NCI-H460 (cell line): ENCODE measurements at regions not wholly inside any gene's neighbourhood (a gene's known extent, or its start where the extent isn't known, plus 50 kb on each side); places are given as distances from the start of the nearest gene placed in this dataset.
"Not testable (repeated sequence)": the region's sequence is repeated elsewhere in the genome, so short reads cannot be mapped to it uniquely, and the experiment has no call there.

Experiments
- DNase-seq: peaks from one replicate; pipeline ENCODE4 v3.0.0-alpha.2; 2016; ENCODE audit warnings: low read depth; ENCODE audit errors: extremely low read depth
- small RNA-seq, 2 experiments: library from RNA; depleted of rRNA; stranded (forward); fragments of <200 nt; gene quantifications; one replicate each; pipeline ENCODE3, GENCODE V24; 2014

- no peak for DNase-seq
These were observed 80.4 kb downstream of the PMAIP1 start for GRCh38 chr18:59980188-59980637.

- no peak for DNase-seq
These were observed 72.2 kb downstream of the PMAIP1 start for GRCh38 chr18:59971871-59972428.

GRCh38 chr18:59971144-59971543 lies 71.3 kb downstream of the PMAIP1 start:
- not testable (repeated sequence) for DNase-seq

- not testable (repeated sequence) for DNase-seq
These were observed 69.8 kb downstream of the PMAIP1 start for GRCh38 chr18:59969477-59970028.

- no peak for DNase-seq
These were observed 68.8 kb downstream of the PMAIP1 start for GRCh38 chr18:59968583-59968982.

- no peak for DNase-seq
These were observed 68.1 kb downstream of the PMAIP1 start for GRCh38 chr18:59967878-59968277.

GRCh38 chr18:59966913-59967312 lies 67.1 kb downstream of the PMAIP1 start:
- no peak for DNase-seq

GRCh38 chr18:59963229-59963628 lies 63.4 kb downstream of the PMAIP1 start:
- DNase-seq, result no peak

- DNase-seq, result no peak
These were observed 61.3 kb downstream of the PMAIP1 start for GRCh38 chr18:59961070-59961469.

- no peak for DNase-seq
These were observed 60.5 kb downstream of the PMAIP1 start for GRCh38 chr18:59960272-59960671.

GRCh38 chr18:59959606-59960005 lies 59.8 kb downstream of the PMAIP1 start:
- no peak for DNase-seq

- DNase-seq, result no peak
These were observed 59.3 kb downstream of the PMAIP1 start for GRCh38 chr18:59959073-59959472.

- no peak for DNase-seq
These were observed 58.2 kb downstream of the PMAIP1 start for GRCh38 chr18:59957957-59958356.

GRCh38 chr18:59954755-59955156 lies 55.0 kb downstream of the PMAIP1 start:
- no peak for DNase-seq

- no peak for DNase-seq
These were observed 54.4 kb downstream of the PMAIP1 start for GRCh38 chr18:59954241-59954640.

Small RNA genes in the stretch of these regions (small RNA-seq; reads per million reads assigned to genes)
- gene RN7SL342P, result 0 to 0.12 reads per million in 2 experiments
- 0 reads per million in 2 experiments for gene RNU4-17P
- 0 reads per million in 2 experiments for gene RNU6-567P
